Hematopoietic multipotent progenitor cell treated with erythropoietin and hydrocortisone succinate and interleukin-3 and kit ligand, for 15 days (in vitro differentiated cells): ENCODE measurements at regions not wholly inside any gene's neighbourhood (a gene's known extent, or its start where the extent isn't known, plus 50 kb on each side); places are given as distances from the start of the nearest gene placed in this dataset.

Experiments
- DNase-seq: peaks from one replicate; pipeline ENCODE4 v3.0.0-alpha.2; 2015; ENCODE audit warnings: low spot score

GRCh38 chr2:67838205-67838604 lies 224.6 kb downstream of the C1D start:
- no peak for DNase-seq

- DNase-seq = no peak
Measured at GRCh38 chr2:67839242-67839641, 223.6 kb downstream of the C1D start.

GRCh38 chr2:67839668-67840067 lies 223.1 kb downstream of the C1D start:
- DNase-seq = no peak

- DNase-seq = no peak
Measured at GRCh38 chr2:67840460-67841068, 222.2 kb downstream of the C1D start.

GRCh38 chr2:67841711-67842110 lies 221.1 kb downstream of the C1D start:
- DNase-seq = no peak

GRCh38 chr2:67842375-67842959 lies 220.3 kb downstream of the C1D start:
- DNase-seq = no peak

GRCh38 chr2:67844024-67844540 lies 218.7 kb downstream of the C1D start:
- DNase-seq = no peak

- no peak for DNase-seq
Measured at GRCh38 chr2:67845621-67846369, 217.0 kb downstream of the C1D start.

- DNase-seq = peak; percentile 47
Measured at GRCh38 chr2:67846370-67847070, 216.3 kb downstream of the C1D start.

- no peak for DNase-seq
Measured at GRCh38 chr2:67848551-67849285, 214.1 kb downstream of the C1D start.

- DNase-seq = no peak
Measured at GRCh38 chr2:67851016-67851415, 211.8 kb downstream of the C1D start.

- DNase-seq = no peak
Measured at GRCh38 chr2:67851956-67852824, 210.6 kb downstream of the C1D start.

- DNase-seq = no peak
Measured at GRCh38 chr2:67854103-67854743, 208.6 kb downstream of the C1D start.

GRCh38 chr2:67854798-67855197 lies 208.0 kb downstream of the C1D start:
- no peak for DNase-seq

GRCh38 chr2:67856866-67857265 lies 205.9 kb downstream of the C1D start:
- DNase-seq = no peak

- no peak for DNase-seq
Measured at GRCh38 chr2:67857836-67858235, 205.0 kb downstream of the C1D start.

GRCh38 chr2:67858886-67859285 lies 203.9 kb downstream of the C1D start:
- no peak for DNase-seq

- DNase-seq = no peak
Measured at GRCh38 chr2:67865917-67866316, 196.9 kb downstream of the C1D start.

- DNase-seq = no peak
Measured at GRCh38 chr2:67867735-67868134, 195.1 kb downstream of the C1D start.

- no peak for DNase-seq
Measured at GRCh38 chr2:67871686-67872412, 191.0 kb downstream of the C1D start.
